ENCODE measurements at regions not wholly inside any gene's neighbourhood (a gene's known extent, or its start where the extent isn't known, plus 50 kb on each side); places are given as distances from the start of the nearest gene placed in this dataset.

GRCh38 chr4:106421441-106422296, 53.1 kb upstream of the GIMD1 start:
- TF ChIP-seq ZNF214 (tag by site-specific recombination; IDR thresholded peaks at IDR 0.05; ENCODE audit: borderline replicate concordance) (no peak), ZNF658 (tag by site-specific recombination; IDR thresholded peaks at IDR 0.05) (no peak), ZNF747 (tag by site-specific recombination; IDR thresholded peaks at IDR 0.05) (no peak), ZNF76 (tag by site-specific recombination; IDR thresholded peaks at IDR 0.05; ENCODE audit: borderline replicate concordance, low read depth) (no peak), ZNF174 (tag by site-specific recombination; IDR thresholded peaks at IDR 0.05) (no peak), SETDB1 (IDR thresholded peaks at IDR 0.05; ENCODE audit: insufficient read length, low read length) (no peak), PRDM10 (tag by site-specific recombination; IDR thresholded peaks at IDR 0.05) (no peak), GFI1B (tag by site-specific recombination; IDR thresholded peaks at IDR 0.05) (no peak), ZNF274 (IDR thresholded peaks at IDR 0.05; ENCODE audit: low read length) (no peak), ZNF274 (tag by site-specific recombination; IDR thresholded peaks at IDR 0.05; ENCODE audit: borderline replicate concordance) (no peak), ZNF155 (tag by site-specific recombination; IDR thresholded peaks at IDR 0.05) (no peak), ZNF404 (tag by site-specific recombination; IDR thresholded peaks at IDR 0.05) (no peak)
- TF ChIP-seq, protein P1, sequence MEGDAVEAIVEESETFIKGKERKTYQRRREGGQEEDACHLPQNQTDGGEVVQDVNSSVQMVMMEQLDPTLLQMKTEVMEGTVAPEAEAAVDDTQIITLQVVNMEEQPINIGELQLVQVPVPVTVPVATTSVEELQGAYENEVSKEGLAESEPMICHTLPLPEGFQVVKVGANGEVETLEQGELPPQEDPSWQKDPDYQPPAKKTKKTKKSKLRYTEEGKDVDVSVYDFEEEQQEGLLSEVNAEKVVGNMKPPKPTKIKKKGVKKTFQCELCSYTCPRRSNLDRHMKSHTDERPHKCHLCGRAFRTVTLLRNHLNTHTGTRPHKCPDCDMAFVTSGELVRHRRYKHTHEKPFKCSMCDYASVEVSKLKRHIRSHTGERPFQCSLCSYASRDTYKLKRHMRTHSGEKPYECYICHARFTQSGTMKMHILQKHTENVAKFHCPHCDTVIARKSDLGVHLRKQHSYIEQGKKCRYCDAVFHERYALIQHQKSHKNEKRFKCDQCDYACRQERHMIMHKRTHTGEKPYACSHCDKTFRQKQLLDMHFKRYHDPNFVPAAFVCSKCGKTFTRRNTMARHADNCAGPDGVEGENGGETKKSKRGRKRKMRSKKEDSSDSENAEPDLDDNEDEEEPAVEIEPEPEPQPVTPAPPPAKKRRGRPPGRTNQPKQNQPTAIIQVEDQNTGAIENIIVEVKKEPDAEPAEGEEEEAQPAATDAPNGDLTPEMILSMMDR (tag by site-specific recombination; IDR thresholded peaks at IDR 0.05), result no peak
- TF ChIP-seq, protein P2, sequence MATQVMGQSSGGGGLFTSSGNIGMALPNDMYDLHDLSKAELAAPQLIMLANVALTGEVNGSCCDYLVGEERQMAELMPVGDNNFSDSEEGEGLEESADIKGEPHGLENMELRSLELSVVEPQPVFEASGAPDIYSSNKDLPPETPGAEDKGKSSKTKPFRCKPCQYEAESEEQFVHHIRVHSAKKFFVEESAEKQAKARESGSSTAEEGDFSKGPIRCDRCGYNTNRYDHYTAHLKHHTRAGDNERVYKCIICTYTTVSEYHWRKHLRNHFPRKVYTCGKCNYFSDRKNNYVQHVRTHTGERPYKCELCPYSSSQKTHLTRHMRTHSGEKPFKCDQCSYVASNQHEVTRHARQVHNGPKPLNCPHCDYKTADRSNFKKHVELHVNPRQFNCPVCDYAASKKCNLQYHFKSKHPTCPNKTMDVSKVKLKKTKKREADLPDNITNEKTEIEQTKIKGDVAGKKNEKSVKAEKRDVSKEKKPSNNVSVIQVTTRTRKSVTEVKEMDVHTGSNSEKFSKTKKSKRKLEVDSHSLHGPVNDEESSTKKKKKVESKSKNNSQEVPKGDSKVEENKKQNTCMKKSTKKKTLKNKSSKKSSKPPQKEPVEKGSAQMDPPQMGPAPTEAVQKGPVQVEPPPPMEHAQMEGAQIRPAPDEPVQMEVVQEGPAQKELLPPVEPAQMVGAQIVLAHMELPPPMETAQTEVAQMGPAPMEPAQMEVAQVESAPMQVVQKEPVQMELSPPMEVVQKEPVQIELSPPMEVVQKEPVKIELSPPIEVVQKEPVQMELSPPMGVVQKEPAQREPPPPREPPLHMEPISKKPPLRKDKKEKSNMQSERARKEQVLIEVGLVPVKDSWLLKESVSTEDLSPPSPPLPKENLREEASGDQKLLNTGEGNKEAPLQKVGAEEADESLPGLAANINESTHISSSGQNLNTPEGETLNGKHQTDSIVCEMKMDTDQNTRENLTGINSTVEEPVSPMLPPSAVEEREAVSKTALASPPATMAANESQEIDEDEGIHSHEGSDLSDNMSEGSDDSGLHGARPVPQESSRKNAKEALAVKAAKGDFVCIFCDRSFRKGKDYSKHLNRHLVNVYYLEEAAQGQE (tag by site-specific recombination; IDR thresholded peaks at IDR 0.05), result no peak
- TF ChIP-seq, protein P3, sequence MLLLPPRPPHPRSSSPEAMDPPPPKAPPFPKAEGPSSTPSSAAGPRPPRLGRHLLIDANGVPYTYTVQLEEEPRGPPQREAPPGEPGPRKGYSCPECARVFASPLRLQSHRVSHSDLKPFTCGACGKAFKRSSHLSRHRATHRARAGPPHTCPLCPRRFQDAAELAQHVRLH (tag by site-specific recombination; IDR thresholded peaks at IDR 0.05), result no peak
